ENCODE measurements at regions not wholly inside any gene's neighbourhood (a gene's known extent, or its start where the extent isn't known, plus 50 kb on each side); places are given as distances from the start of the nearest gene placed in this dataset.
A peak's percentile ranks its signal among the peaks of the same experiment; 100 is the strongest.

- TF ChIP-seq, protein P1, sequence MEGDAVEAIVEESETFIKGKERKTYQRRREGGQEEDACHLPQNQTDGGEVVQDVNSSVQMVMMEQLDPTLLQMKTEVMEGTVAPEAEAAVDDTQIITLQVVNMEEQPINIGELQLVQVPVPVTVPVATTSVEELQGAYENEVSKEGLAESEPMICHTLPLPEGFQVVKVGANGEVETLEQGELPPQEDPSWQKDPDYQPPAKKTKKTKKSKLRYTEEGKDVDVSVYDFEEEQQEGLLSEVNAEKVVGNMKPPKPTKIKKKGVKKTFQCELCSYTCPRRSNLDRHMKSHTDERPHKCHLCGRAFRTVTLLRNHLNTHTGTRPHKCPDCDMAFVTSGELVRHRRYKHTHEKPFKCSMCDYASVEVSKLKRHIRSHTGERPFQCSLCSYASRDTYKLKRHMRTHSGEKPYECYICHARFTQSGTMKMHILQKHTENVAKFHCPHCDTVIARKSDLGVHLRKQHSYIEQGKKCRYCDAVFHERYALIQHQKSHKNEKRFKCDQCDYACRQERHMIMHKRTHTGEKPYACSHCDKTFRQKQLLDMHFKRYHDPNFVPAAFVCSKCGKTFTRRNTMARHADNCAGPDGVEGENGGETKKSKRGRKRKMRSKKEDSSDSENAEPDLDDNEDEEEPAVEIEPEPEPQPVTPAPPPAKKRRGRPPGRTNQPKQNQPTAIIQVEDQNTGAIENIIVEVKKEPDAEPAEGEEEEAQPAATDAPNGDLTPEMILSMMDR (conservative IDR thresholded peaks at IDR 0.05), result 0 out of 2 replicates have a peak, but pooled peaks have one; percentile 5
- TF ChIP-seq ZFX (IDR thresholded peaks at IDR 0.05), result no peak
Observed at GRCh38 chr2:188065386-188065785, 226.3 kb upstream of the GULP1 start.
